K562 (cell line): ENCODE measurements at regions not wholly inside any gene's neighbourhood (a gene's known extent, or its start where the extent isn't known, plus 50 kb on each side); places are given as distances from the start of the nearest gene placed in this dataset.

ENCODE experiments used
- CBX5 ChIP-seq: IDR thresholded peaks from 2 replicates; pipeline ENCODE4 v1.6.1; 2014; ENCODE audit warnings: low read depth, borderline replicate concordance
- FOXP1 ChIP-seq: sonication (generic); formaldehyde crosslinking; IDR thresholded peaks from 2 replicates; pipeline ENCODE4 v1.8.0; 2022; ENCODE audit warnings: mild to moderate bottlenecking, missing genetic modification reagents
- HNRNPH1 ChIP-seq: fragments of 200-400 bp; formaldehyde crosslinking; optimal IDR thresholded peaks from 2 replicates; pipeline ENCODE3; 2017; ENCODE audit warnings: low read depth, mild to moderate bottlenecking, low read length, moderate library complexity
- IRF1 ChIP-seq: sonication (generic); formaldehyde crosslinking; IDR thresholded peaks from 2 replicates; pipeline ENCODE4 v1.8.0; 2022; ENCODE audit warnings: missing genetic modification reagents, mild to moderate bottlenecking, borderline replicate concordance
- POLR2AphosphoS5 ChIP-seq: IDR thresholded peaks from 2 replicates; pipeline ENCODE4 v1.6.1; 2011; ENCODE audit warnings: mild to moderate bottlenecking, low read depth, low read length, moderate library complexity; ENCODE audit not compliant: control insufficient read depth, insufficient read depth
- RAD21 ChIP-seq, 2 experiments: fragments of 250-450 bp in 1 of 2; fragments of 450-650 bp in 1 of 2; sonication (Bioruptor Pico) in 1 of 2; formaldehyde crosslinking in 1 of 2; IDR thresholded peaks in 1 of 2; conservative IDR thresholded peaks in 1 of 2; 2 replicates each; pipeline versions ENCODE4 v1.4.0 to v1.8.0; 2020 to 2022; ENCODE audit warnings: mild to moderate bottlenecking in 2 of 2, moderate library complexity in 1 of 2
- ZBTB2 ChIP-seq: fragments of 450-650 bp; IDR thresholded peaks from 2 replicates; pipeline ENCODE4 v1.6.1; 2016; ENCODE audit warnings: antibody characterized with exemption
- ZNF398 ChIP-seq: fragments of 250-450 bp; sonication (Bioruptor Pico); IDR thresholded peaks from 2 replicates; pipeline ENCODE4 v1.8.0; 2021; ENCODE audit warnings: moderate library complexity, mild to moderate bottlenecking, inconsistent platforms
- ZZZ3 ChIP-seq: fragments of 450-650 bp; IDR thresholded peaks from 2 replicates; pipeline ENCODE4 v1.6.1; 2016; ENCODE audit warnings: antibody characterized with exemption, mild to moderate bottlenecking, moderate library complexity
- TF ChIP-seq, protein P1 (sequence below): sonication (generic); formaldehyde crosslinking; IDR thresholded peaks from 2 replicates; pipeline ENCODE4 v1.8.1; 2022; ENCODE audit warnings: missing genetic modification reagents

DNA sequence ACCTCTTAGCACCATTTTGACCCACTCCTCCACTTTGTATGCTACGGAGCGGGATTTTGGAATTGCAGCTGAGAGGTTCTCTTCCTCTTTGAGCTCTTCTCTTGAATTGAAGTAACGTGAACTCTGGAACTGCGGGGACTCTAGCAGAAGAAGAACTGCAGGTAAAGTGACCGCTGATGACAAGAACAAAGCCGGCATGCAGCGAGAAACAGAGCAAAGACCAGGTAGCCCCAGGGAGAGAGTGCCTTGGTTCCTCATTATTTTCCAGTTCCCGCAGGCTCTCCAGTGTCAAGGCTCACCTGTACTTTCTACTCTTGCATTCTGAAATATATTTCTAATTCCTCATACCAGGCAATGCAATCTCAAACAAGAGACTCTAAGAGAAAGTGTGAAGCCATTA, 260.3 kb upstream of the GPC6 start:
- no peak for TF ChIP-seq POLR2AphosphoS5
- no peak for TF ChIP-seq CBX5
- TF ChIP-seq ZZZ3 = no peak
- TF ChIP-seq, protein P1, sequence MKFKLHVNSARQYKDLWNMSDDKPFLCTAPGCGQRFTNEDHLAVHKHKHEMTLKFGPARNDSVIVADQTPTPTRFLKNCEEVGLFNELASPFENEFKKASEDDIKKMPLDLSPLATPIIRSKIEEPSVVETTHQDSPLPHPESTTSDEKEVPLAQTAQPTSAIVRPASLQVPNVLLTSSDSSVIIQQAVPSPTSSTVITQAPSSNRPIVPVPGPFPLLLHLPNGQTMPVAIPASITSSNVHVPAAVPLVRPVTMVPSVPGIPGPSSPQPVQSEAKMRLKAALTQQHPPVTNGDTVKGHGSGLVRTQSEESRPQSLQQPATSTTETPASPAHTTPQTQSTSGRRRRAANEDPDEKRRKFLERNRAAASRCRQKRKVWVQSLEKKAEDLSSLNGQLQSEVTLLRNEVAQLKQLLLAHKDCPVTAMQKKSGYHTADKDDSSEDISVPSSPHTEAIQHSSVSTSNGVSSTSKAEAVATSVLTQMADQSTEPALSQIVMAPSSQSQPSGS = no peak
- no peak for TF ChIP-seq RAD21 (CRISPR knock-in tag; conservative IDR thresholded peaks at IDR 0.05 in 1 of 2, IDR thresholded peaks at IDR 0.05 in 1 of 2)
- no peak for TF ChIP-seq ZNF398
- no peak for TF ChIP-seq IRF1 (CRISPR knock-in tag)
- no peak for TF ChIP-seq FOXP1 (CRISPR knock-in tag)
- no peak for TF ChIP-seq HNRNPH1
- no peak for TF ChIP-seq ZBTB2
